GM12878 (cell line): ENCODE measurements at regions not wholly inside any gene's neighbourhood (a gene's known extent, or its start where the extent isn't known, plus 50 kb on each side); places are given as distances from the start of the nearest gene placed in this dataset.

Experiments used
- ATAC-seq: fragments of 200-7000 bp; cut with Tn5 transposase; 3 replicates; pipeline ENCODE4 v1.9.1; 2020; ENCODE audit warnings: mild to moderate bottlenecking, moderate library complexity
- BruUV-seq: library from RNA; stranded (reverse); fragments of 400-500 nt; replicated peaks from 2 replicates; lab custom pipeline; 2021; lab: Mats Ljungman, UMichigan
- CTCF ChIA-PET: fragments of 300-600 bp; sonication (Branson Sonifier 250); formaldehyde crosslinking; extraction: SDS; loops from one replicate; lab custom pipeline; 2021; ENCODE audit warnings: inconsistent platforms; lab: Yijun Ruan, JAX
- POLR2A ChIA-PET: fragments of 350-600 bp; formaldehyde crosslinking; extraction: SDS; loops from one replicate; lab custom pipeline; 2021; ENCODE audit warnings: inconsistent platforms; lab: Charles Lee
- RAD21 ChIA-PET: fragments of 300-600 bp; sonication (Branson Sonifier 250); formaldehyde crosslinking; loops from one replicate; lab custom pipeline; 2023; ENCODE audit warnings: antibody characterized with exemption; ENCODE audit not compliant: unreplicated experiment; lab: Charles Lee
- SMC1A ChIA-PET: fragments of 300-600 bp; sonication (Branson Sonifier 250); formaldehyde crosslinking; loops from one replicate; lab custom pipeline; 2023; ENCODE audit not compliant: unreplicated experiment, uncharacterized antibody; lab: Charles Lee
- DNase-seq: peaks from one replicate; pipeline ENCODE4 v3.0.0-alpha.2; 2011; ENCODE audit warnings: low read depth, low spot score
- FAIRE-seq: peaks from 3 replicates; lab custom pipeline; 2011; peaks lifted over from hg19 to GRCh38; lab: Jason Lieb, UNC
- H2AFZ ChIP-seq: 2 replicates; pipeline ENCODE4 v1.6.0; 2011; ENCODE audit warnings: low read depth, low read length, control low read depth; ENCODE audit not compliant: control insufficient read depth
- H3K27ac ChIP-seq: 2 replicates; pipeline ENCODE4 v1.5.1; 2011; ENCODE audit warnings: control low read depth; ENCODE audit not compliant: control insufficient read depth, insufficient read depth
- H3K27me3 ChIP-seq, 2 experiments: replicated peaks in 1 of 2; 2 replicates each; pipeline versions ENCODE4 v1.6.0 to v1.6.1; 2011; ENCODE audit warnings: low read length in 1 of 2; ENCODE audit not compliant: control insufficient read depth in 2 of 2, insufficient read depth in 2 of 2
- H3K36me3 ChIP-seq, 2 experiments: 2 replicates each; pipeline ENCODE4 v1.5.1; 2011; ENCODE audit warnings: low read length in 1 of 2; ENCODE audit not compliant: control insufficient read depth in 2 of 2, insufficient read depth in 2 of 2
- H3K4me1 ChIP-seq: 2 replicates; pipeline ENCODE4 v1.6.1; 2011; ENCODE audit warnings: mild to moderate bottlenecking, low read length, moderate library complexity, mixed read lengths; ENCODE audit not compliant: control insufficient read depth, insufficient read depth
- H3K4me2 ChIP-seq: 2 replicates; pipeline ENCODE4 v1.6.0; 2011; ENCODE audit warnings: control low read depth; ENCODE audit not compliant: control insufficient read depth, insufficient read depth
- H3K4me3 ChIP-seq: fragments of 200-600 bp; sonication (generic); 2 replicates; pipeline ENCODE4 v1.5.1; 2016
- H3K79me2 ChIP-seq: 2 replicates; pipeline ENCODE4 v1.6.0; 2011; ENCODE audit warnings: low read length; ENCODE audit not compliant: control insufficient read depth, insufficient read depth
- H3K9ac ChIP-seq: 2 replicates; pipeline ENCODE4 v1.8.0; 2011; ENCODE audit warnings: low read length, control low read depth, mixed read lengths; ENCODE audit not compliant: control insufficient read depth, insufficient read depth
- H3K9me3 ChIP-seq: replicated peaks from 3 replicates; pipeline ENCODE4 v1.5.1; 2011; ENCODE audit warnings: mild to moderate bottlenecking, low read length; ENCODE audit not compliant: control insufficient read depth, insufficient read depth
- H4K20me1 ChIP-seq: 2 replicates; pipeline ENCODE4 v1.6.0; 2011; ENCODE audit not compliant: control insufficient read depth, insufficient read depth
- ATF7 ChIP-seq: fragments of 450-650 bp; IDR thresholded peaks from 2 replicates; pipeline ENCODE4 v1.6.1; 2016; ENCODE audit warnings: low read depth, mild to moderate bottlenecking
- GATAD2B ChIP-seq: fragments of 450-650 bp; conservative IDR thresholded peaks from 2 replicates; pipeline ENCODE4 v1.6.1; 2017; ENCODE audit warnings: low read depth, mild to moderate bottlenecking, moderate library complexity
- WGBS: methylation state at CpG from one replicate; pipeline ENCODE4 v1.1.6; 2016; ENCODE audit warnings: low lambda C conversion rate; ENCODE audit not compliant: insufficient replicate concordance, insufficient coverage; ENCODE audit errors: missing lambda C conversion rate; 5-methylcytosine and 5-hydroxymethylcytosine counted together
- in situ Hi-C: fragments of 300-500 bp; cut with MboI; formaldehyde crosslinking; loops from 9 replicates; pipeline ENCODE4 v1.14.3; 2018; ENCODE audit warnings: mixed read lengths
- intact Hi-C: fragments of 100-400 bp; cut with micrococcal nuclease; formaldehyde crosslinking; loops from one replicate; pipeline ENCODE4 v1.14.2; 2022; ENCODE audit not compliant: unreplicated experiment
- TF ChIP-seq, protein P1 (sequence below), 3 experiments: IDR thresholded peaks in 2 of 3; conservative IDR thresholded peaks in 1 of 3; 2 replicates each; pipeline ENCODE4 v1.5.1; 2011; ENCODE audit warnings: low read depth in 3 of 3, low read length in 3 of 3, mild to moderate bottlenecking in 3 of 3, control low read depth in 2 of 3, moderate library complexity in 2 of 3, inconsistent platforms in 1 of 3, mixed read lengths in 1 of 3; ENCODE audit not compliant: control insufficient read depth in 2 of 3, insufficient read depth in 1 of 3; ENCODE audit errors: extremely low read depth in 1 of 3

DNA sequence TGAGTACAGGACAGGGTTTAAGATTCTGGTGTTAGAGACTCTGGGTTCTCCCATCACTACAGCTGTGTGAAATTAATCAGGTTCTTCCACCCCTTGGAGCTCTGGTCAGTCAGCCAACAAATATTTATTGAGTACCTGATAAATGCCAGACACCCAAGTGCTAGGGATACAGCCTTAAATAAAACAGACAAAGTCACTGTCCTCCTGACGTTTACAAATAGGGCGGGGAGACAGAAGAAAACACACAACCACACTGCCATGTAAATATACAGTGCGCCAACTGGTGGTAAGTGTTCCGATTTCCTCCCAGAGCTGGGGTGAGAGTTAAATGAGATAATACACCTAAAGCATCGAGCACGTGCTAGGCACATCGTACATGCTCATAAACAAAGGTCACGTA is 121.0 kb downstream of the COPRS start:
- no peak for FAIRE-seq
- no peak overlapping the region for H3K9ac ChIP-seq

More for the DNA sequence above, 121.0 kb downstream of the COPRS start:
- H4K20me1 ChIP-seq, result no peaks in the 10 kb centered on the region
- 37% methylated on average over 8 of the region's 8 CpGs for WGBS
- ATAC-seq (no peak), DNase-seq (no peak)
- ChIA-PET SMC1A (interaction anchor here (0.6 to 1.1 kb wide), 2 partner anchors 13 to 45 kb away, joined by 3 read pairs; no protein-coding TSS in a partner anchor), CTCF (no interaction called here), POLR2A (no interaction called here), RAD21 (no interaction called here)
- no peaks in the 10 kb centered on the region; a peak in 1 of 4 replicates for H3K27me3 ChIP-seq
- H3K4me2 ChIP-seq, result no peak overlapping the region
- TF ChIP-seq ATF7, result no peak
- TF ChIP-seq, protein P1, sequence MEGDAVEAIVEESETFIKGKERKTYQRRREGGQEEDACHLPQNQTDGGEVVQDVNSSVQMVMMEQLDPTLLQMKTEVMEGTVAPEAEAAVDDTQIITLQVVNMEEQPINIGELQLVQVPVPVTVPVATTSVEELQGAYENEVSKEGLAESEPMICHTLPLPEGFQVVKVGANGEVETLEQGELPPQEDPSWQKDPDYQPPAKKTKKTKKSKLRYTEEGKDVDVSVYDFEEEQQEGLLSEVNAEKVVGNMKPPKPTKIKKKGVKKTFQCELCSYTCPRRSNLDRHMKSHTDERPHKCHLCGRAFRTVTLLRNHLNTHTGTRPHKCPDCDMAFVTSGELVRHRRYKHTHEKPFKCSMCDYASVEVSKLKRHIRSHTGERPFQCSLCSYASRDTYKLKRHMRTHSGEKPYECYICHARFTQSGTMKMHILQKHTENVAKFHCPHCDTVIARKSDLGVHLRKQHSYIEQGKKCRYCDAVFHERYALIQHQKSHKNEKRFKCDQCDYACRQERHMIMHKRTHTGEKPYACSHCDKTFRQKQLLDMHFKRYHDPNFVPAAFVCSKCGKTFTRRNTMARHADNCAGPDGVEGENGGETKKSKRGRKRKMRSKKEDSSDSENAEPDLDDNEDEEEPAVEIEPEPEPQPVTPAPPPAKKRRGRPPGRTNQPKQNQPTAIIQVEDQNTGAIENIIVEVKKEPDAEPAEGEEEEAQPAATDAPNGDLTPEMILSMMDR (IDR thresholded peaks at IDR 0.05 in 2 of 3, conservative IDR thresholded peaks at IDR 0.05 in 1 of 3; ENCODE audit: control insufficient read depth in 2 of 3, extremely low read depth in 1 of 3, insufficient read depth in 1 of 3, low read depth in 3 of 3, low read length in 3 of 3), result 0 out of 6 replicates have a peak, but pooled peaks of 1 of the 3 experiments have one; percentile 1
- TF ChIP-seq GATAD2B, result no peak
- H3K4me3 ChIP-seq, result no peak overlapping the region
- in situ Hi-C loops, result no loop called here
- no peaks in the 10 kb centered on the region for H3K9me3 ChIP-seq
- intact Hi-C loops, result no loop called here
- H3K27ac ChIP-seq, result no peak overlapping the region
- BruUV-seq, result no TSS peak
- H3K4me1 ChIP-seq, result no peaks in the 10 kb centered on the region
- H3K36me3 ChIP-seq, result no peaks in the 10 kb centered on the region
- H3K79me2 ChIP-seq, result no peaks in the 10 kb centered on the region
- no peak overlapping the region for H2AFZ ChIP-seq
